Natural killer cell treated with Interleukin-12 subunit alpha and Interleukin-12 subunit beta and Interleukin-15 and Interleukin-18, amount 100 ng/mL, for 72 hours (primary cell): ENCODE measurements at regions not wholly inside any gene's neighbourhood (a gene's known extent, or its start where the extent isn't known, plus 50 kb on each side); places are given as distances from the start of the nearest gene placed in this dataset.
A peak's percentile ranks its signal among the peaks of the same experiment; 100 is the strongest.
"Not testable (repeated sequence)": the region's sequence is repeated elsewhere in the genome, so short reads cannot be mapped to it uniquely, and the experiment has no call there.

Experiments used
- ATAC-seq, 2 donors: fragments of 150-1000 bp; cut with Tn5 transposase in 1 of 2; sonication (Bioruptor Pico), chemical (Tn5 transposase) in 1 of 2; 2 replicates each; pipeline ENCODE4 v1.10.0; 2021
- DNase-seq: peaks from one replicate; pipeline ENCODE4 v3.0.0; 2022; ENCODE audit warnings: low spot score
- H3K27ac Mint-ChIP-seq, 2 donors: 1 replicate in 1 of 2; 2 replicates in 1 of 2; pipeline ENCODE4 v1.8.0; 2022; ENCODE audit warnings: mixed read lengths in 2 of 2, mild to moderate bottlenecking in 1 of 2, moderate library complexity in 1 of 2
- H3K27me3 Mint-ChIP-seq, 2 donors: 1 replicate in 1 of 2; 2 replicates in 1 of 2; pipeline ENCODE4 v1.8.0; 2022; ENCODE audit warnings: mixed read lengths in 2 of 2
- H3K36me3 Mint-ChIP-seq: one replicate; pipeline ENCODE4 v1.8.0; 2022; ENCODE audit warnings: mixed read lengths
- H3K4me1 Mint-ChIP-seq, 2 donors: 1 replicate in 1 of 2; 2 replicates in 1 of 2; pipeline ENCODE4 v1.8.0; 2022; ENCODE audit warnings: low read depth in 2 of 2, mixed read lengths in 2 of 2, mild to moderate bottlenecking in 1 of 2
- H3K4me3 Mint-ChIP-seq: one replicate; pipeline ENCODE4 v1.8.0; 2022; ENCODE audit warnings: mixed read lengths
- H3K9me3 Mint-ChIP-seq: 2 replicates; pipeline ENCODE4 v1.8.0; 2022; ENCODE audit warnings: mixed read lengths

GRCh38 chr22:48824712-48825651, 1002.7 kb downstream of the BRD1 start:
- Mint-ChIP-seq H3K36me3 (no peaks in the 10 kb centered on the region), H3K27me3 (peaks cover 17 to 21% of the 10 kb centered on the region in 2 donors)

DNA sequence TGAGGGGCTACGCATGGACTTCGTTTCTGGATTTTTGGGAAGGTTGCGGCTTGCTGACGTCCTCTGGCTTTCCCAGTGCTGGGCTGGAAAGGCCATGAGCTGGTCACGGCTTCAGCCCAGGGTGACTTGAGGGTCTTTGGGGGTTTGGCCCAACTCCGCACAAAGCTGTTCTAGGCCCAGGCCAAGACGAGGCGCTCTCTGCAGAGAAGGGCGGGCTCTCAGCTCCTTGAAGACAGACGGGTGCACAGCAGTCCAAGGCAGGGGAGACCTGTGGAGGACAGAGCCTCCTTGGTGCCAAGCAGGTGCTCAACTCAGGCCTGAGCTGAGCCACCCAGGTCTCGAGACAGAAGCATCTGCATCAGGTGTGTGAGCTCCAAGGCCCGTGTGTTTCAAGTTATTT, 1003.7 kb downstream of the BRD1 start:
- no peaks in the 10 kb centered on the region for H3K9me3 Mint-ChIP-seq

More at GRCh38 chr22:48824712-48825651, 1002.7 kb downstream of the BRD1 start:
- H3K9me3 Mint-ChIP-seq = no peaks in the 10 kb centered on the region
- peaks cover 0 to 7% of the 10 kb centered on the region in 2 donors for H3K4me1 Mint-ChIP-seq
- DNase-seq = no peak
- no peak overlapping the region for H3K4me3 Mint-ChIP-seq
- ATAC-seq = no peak
- no peak overlapping the region for H3K27ac Mint-ChIP-seq

DNA sequence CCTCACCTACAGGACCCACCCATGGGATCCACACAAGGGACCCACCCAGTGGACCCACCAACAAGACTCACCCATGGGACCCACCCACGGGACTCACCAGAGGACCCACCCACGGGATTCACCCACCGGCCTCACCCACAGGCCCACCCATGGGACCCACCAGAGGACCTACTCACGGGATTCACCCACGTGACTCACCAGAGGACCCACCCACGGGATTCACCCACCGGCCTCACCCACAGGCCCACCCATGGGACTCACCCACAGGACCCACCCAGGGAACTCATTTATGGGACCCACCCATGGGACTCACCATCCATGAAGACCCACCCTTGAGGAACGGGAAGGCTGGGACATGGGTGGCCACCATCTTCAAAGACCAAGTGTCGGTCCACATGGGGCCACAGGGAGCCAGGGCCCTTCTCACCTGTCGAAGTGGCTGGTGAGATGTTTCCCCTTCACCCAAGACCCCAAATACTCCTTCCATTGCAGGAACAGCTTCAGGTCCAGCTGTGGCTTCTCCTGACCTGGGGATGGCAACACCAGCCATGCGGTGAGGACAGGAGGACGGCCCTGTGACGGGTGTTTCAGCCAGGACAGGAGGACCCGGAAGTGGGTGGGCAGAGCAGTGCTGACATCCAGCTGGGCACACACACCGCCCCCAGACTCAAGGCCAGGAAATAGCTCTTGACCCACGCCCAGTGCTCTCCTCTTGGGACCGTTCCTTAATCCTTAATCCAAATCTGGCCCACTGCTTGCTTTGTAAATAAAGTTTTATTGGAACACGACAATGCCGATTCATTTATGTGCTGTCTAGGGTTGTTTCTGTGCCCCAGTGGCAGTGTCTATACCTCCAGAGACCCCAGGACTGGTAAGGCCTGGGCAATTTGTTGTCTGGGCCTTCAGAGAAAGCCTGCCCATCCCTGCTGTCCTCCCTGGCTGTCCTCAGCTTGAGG, 1005.1 kb downstream of the BRD1 start:
- H3K4me3 Mint-ChIP-seq = no peak overlapping the region
- H3K9me3 Mint-ChIP-seq = no peaks in the 10 kb centered on the region
- ATAC-seq (no peak), DNase-seq (no peak)
- no peaks in the 10 kb centered on the region for H3K36me3 Mint-ChIP-seq
- peaks cover 17 to 21% of the 10 kb centered on the region in 2 donors for H3K27me3 Mint-ChIP-seq
- H3K27ac Mint-ChIP-seq = no peak overlapping the region
- H3K4me1 Mint-ChIP-seq = peaks cover 0 to 7% of the 10 kb centered on the region in 2 donors

More for the DNA sequence above, 1003.7 kb downstream of the BRD1 start:
- peaks cover 13 to 14% of the 10 kb centered on the region in 2 donors for H3K27me3 Mint-ChIP-seq
- no peak overlapping the region for H3K27ac Mint-ChIP-seq
- ATAC-seq (no peak), DNase-seq (no peak)
- H3K36me3 Mint-ChIP-seq = no peaks in the 10 kb centered on the region
- no peak overlapping the region for H3K4me3 Mint-ChIP-seq
- peaks cover 0 to 7% of the 10 kb centered on the region in 2 donors for H3K4me1 Mint-ChIP-seq

GRCh38 chr22:48821727-48822126, 1005.9 kb downstream of the BRD1 start:
- Mint-ChIP-seq H3K27ac (no peak overlapping the region), H3K27me3 (peaks cover 24 to 30% of the 10 kb centered on the region in 2 donors), H3K4me1 (peaks cover 0 to 7% of the 10 kb centered on the region in 2 donors), H3K9me3 (no peaks in the 10 kb centered on the region), H3K36me3 (no peaks in the 10 kb centered on the region), H3K4me3 (no peak overlapping the region)
- DNase-seq (no peak), ATAC-seq (no peak)

DNA sequence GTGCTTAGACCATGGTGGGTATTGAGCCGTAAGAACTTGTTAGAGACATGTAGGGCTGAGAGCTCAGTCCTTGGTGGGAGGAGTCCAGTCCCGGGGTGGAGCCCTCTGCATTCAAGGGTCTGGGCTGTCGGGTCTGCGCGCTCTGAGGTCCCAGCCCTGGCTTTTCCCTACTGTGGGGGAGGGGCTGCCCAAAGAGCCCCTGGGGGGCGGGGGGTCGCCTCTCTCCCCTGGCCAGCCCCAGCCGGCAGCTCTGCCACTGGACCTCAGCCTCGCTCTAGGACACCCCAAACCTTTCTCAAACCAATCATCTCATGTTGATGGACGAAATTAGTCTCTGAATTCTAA, 1006.4 kb downstream of the BRD1 start:
- peaks cover 0 to 5% of the 10 kb centered on the region in 2 donors for H3K4me1 Mint-ChIP-seq
- no peaks in the 10 kb centered on the region for H3K36me3 Mint-ChIP-seq
- no peak overlapping the region for H3K4me3 Mint-ChIP-seq
- no peaks in the 10 kb centered on the region for H3K9me3 Mint-ChIP-seq
- no peak overlapping the region for H3K27ac Mint-ChIP-seq
- ATAC-seq (no peak), DNase-seq (no peak)
- peaks cover 26 to 32% of the 10 kb centered on the region in 2 donors for H3K27me3 Mint-ChIP-seq

GRCh38 chr22:48820481-48821345, 1007.0 kb downstream of the BRD1 start:
- H3K4me3 Mint-ChIP-seq = no peak overlapping the region
- H3K4me1 Mint-ChIP-seq = peaks cover 0 to 4% of the 10 kb centered on the region in 2 donors
- no peak for ATAC-seq
- DNase-seq = no peak
- no peaks in the 10 kb centered on the region for H3K9me3 Mint-ChIP-seq
- H3K27me3 Mint-ChIP-seq = peaks cover 25 to 32% of the 10 kb centered on the region in 2 donors
- H3K27ac Mint-ChIP-seq = no peak overlapping the region
- H3K36me3 Mint-ChIP-seq = no peaks in the 10 kb centered on the region

- no peaks in the 10 kb centered on the region for H3K36me3 Mint-ChIP-seq
- H3K27me3 Mint-ChIP-seq = peaks cover 27 to 31% of the 10 kb centered on the region in 2 donors
- no peak for ATAC-seq
- no peaks in the 10 kb centered on the region for H3K4me1 Mint-ChIP-seq
- no peak for DNase-seq
- no peak overlapping the region for H3K27ac Mint-ChIP-seq
- no peak overlapping the region for H3K4me3 Mint-ChIP-seq
- H3K9me3 Mint-ChIP-seq = no peaks in the 10 kb centered on the region
These were observed 1007.7 kb downstream of the BRD1 start for GRCh38 chr22:48819961-48820360.

- H3K27ac Mint-ChIP-seq = no peak overlapping the region
- H3K4me1 Mint-ChIP-seq = no peaks in the 10 kb centered on the region
- no peak overlapping the region for H3K4me3 Mint-ChIP-seq
- no peak for DNase-seq
- ATAC-seq = no peak
- no peaks in the 10 kb centered on the region for H3K36me3 Mint-ChIP-seq
- peaks cover 27 to 29% of the 10 kb centered on the region in 2 donors for H3K27me3 Mint-ChIP-seq
- no peaks in the 10 kb centered on the region for H3K9me3 Mint-ChIP-seq
These were observed 1008.4 kb downstream of the BRD1 start for GRCh38 chr22:48819232-48819631.

DNA sequence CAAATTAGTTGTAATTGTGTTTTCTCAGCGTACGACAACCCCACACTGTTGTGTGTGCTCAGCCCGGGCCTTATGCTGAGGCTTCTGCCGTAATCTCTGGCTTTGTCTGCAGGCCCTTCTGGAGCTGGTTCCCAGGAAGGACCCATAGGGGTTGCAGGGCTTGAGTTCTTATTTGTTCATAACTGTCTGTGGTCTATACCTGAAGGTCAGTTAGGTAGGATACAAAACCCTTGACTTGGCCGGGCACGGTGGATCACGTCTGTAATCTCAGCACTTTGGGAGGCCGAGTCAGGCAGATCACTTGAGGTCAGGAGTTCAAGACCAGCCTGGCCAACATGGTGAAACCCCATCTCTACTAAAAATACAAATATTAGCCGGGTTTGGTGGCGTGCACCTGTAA, 1010.2 kb downstream of the BRD1 start:
- not testable (repeated sequence) for H3K27ac Mint-ChIP-seq, H3K36me3 Mint-ChIP-seq, ATAC-seq, H3K9me3 Mint-ChIP-seq, H3K4me1 Mint-ChIP-seq, H3K4me3 Mint-ChIP-seq, DNase-seq
- H3K27me3 Mint-ChIP-seq = peaks cover 29 to 35% of the 10 kb centered on the region in 2 donors

GRCh38 chr22:48811885-48812284, 1015.8 kb downstream of the BRD1 start:
- DNase-seq = no peak
- Mint-ChIP-seq H3K36me3 (no peaks in the 10 kb centered on the region), H3K27ac (no peak overlapping the region), H3K4me3 (no peak overlapping the region), H3K4me1 (no peaks in the 10 kb centered on the region), H3K9me3 (no peaks in the 10 kb centered on the region), H3K27me3 (peaks cover 21 to 47% of the 10 kb centered on the region in 2 donors)
- no peak for ATAC-seq

GRCh38 chr22:48808038-48808960, 1019.4 kb downstream of the BRD1 start:
- Mint-ChIP-seq H3K27ac (no peak overlapping the region), H3K4me3 (no peak overlapping the region), H3K9me3 (no peaks in the 10 kb centered on the region), H3K4me1 (no peaks in the 10 kb centered on the region), H3K36me3 (no peaks in the 10 kb centered on the region), H3K27me3 (peaks cover 6 to 27% of the 10 kb centered on the region in 2 donors)
- ATAC-seq (no peak), DNase-seq (no peak)

DNA sequence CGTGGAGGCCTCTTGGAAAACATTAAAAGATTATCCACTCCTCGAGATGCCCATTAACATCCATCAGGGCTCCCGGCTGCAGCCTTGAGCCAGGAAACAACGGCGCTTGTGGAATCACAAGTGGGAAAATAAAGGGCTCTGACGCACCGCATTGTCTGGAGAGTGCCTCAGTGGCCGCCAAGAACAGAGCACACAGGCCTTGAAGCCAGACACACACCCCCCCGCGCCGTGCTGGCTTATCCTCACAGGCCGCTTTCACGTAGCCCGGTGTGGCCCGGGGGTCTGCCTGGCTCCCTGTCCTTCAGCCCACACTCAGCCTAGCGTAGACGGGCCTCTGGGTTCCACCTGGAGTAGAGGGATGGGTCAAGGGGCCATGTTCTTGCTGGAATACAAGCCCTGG, 1020.5 kb downstream of the BRD1 start:
- DNase-seq = no peak
- Mint-ChIP-seq H3K4me1 (no peaks in the 10 kb centered on the region), H3K27me3 (peaks cover 6 to 27% of the 10 kb centered on the region in 2 donors), H3K36me3 (no peaks in the 10 kb centered on the region), H3K27ac (no peak overlapping the region), H3K4me3 (no peak overlapping the region), H3K9me3 (no peaks in the 10 kb centered on the region)
- ATAC-seq = peak in 1 of 2 donors; percentile 29
